CD4-positive, alpha-beta T cell (primary cell): ENCODE measurements at regions not wholly inside any gene's neighbourhood (a gene's known extent, or its start where the extent isn't known, plus 50 kb on each side); places are given as distances from the start of the nearest gene placed in this dataset.

Source experiments
- ATAC-seq: fragments of 200-7000 bp; cut with Tn5 transposase; one replicate; pipeline ENCODE4 v1.10.0; 2022; ENCODE audit warnings: mild to moderate bottlenecking; ENCODE audit not compliant: poor library complexity
- CTCF ChIA-PET: fragments of 350-600 bp; sonication (Branson Sonifier 250); formaldehyde crosslinking; loops from one replicate; lab custom pipeline; 2021; ENCODE audit warnings: antibody characterized with exemption, inconsistent platforms; lab: Charles Lee
- POLR2A ChIA-PET: fragments of 350-600 bp; sonication (Branson Sonifier 250); formaldehyde crosslinking; loops from one replicate; lab custom pipeline; 2021; ENCODE audit warnings: antibody characterized with exemption, inconsistent platforms; lab: Charles Lee
- DNase-seq, 14 experiments: peaks; one replicate each; pipeline ENCODE4 v3.0.0-alpha.2; 2013 to 2020; ENCODE audit warnings: mixed read lengths in 2 of 14
- H3K27ac ChIP-seq, 2 donors: one replicate each; pipeline versions ENCODE4 v1.5.1 to v1.7.0; 2013; ENCODE audit warnings: low read length in 2 of 2, low read depth in 1 of 2, mild to moderate bottlenecking in 1 of 2
- H3K27me3 ChIP-seq, 2 experiments: 1 replicate in 1 of 2; 2 replicates in 1 of 2; pipeline versions ENCODE4 v1.6.1 to v1.7.0; 2013; ENCODE audit warnings: low read length in 2 of 2, control low read depth in 1 of 2, mild to moderate bottlenecking in 1 of 2, moderate library complexity in 1 of 2; ENCODE audit not compliant: insufficient read depth in 2 of 2, control insufficient read depth in 1 of 2
- H3K36me3 ChIP-seq: one replicate; pipeline ENCODE4 v1.6.1; 2013; ENCODE audit warnings: low read length, control low read depth; ENCODE audit not compliant: insufficient read depth
- H3K4me1 ChIP-seq: one replicate; pipeline ENCODE4 v1.6.1; 2013; ENCODE audit warnings: low read length, control low read depth; ENCODE audit not compliant: insufficient read depth
- H3K4me3 ChIP-seq: one replicate; pipeline ENCODE4 v1.5.1; 2013; ENCODE audit warnings: mild to moderate bottlenecking, low read length, moderate library complexity
- H3K9me3 ChIP-seq, 2 experiments: 1 replicate in 1 of 2; 2 replicates in 1 of 2; pipeline versions ENCODE4 v1.6.1 to v1.7.0; 2013; ENCODE audit warnings: low read length in 2 of 2, mild to moderate bottlenecking in 2 of 2, control low read depth in 1 of 2, moderate library complexity in 1 of 2; ENCODE audit not compliant: control insufficient read depth in 1 of 2, insufficient read depth in 1 of 2
- H3K27ac Mint-ChIP-seq: one replicate; pipeline ENCODE4 v1.8.0; 2020; ENCODE audit warnings: mixed read lengths
- H3K27me3 Mint-ChIP-seq: one replicate; pipeline ENCODE4 v1.8.0; 2021; ENCODE audit warnings: mixed read lengths
- H3K36me3 Mint-ChIP-seq: one replicate; pipeline ENCODE4 v1.8.0; 2021; ENCODE audit warnings: low read depth, mixed read lengths
- H3K4me1 Mint-ChIP-seq: one replicate; pipeline ENCODE4 v1.8.0; 2021; ENCODE audit warnings: low read depth, mixed read lengths
- H3K4me3 Mint-ChIP-seq: one replicate; pipeline ENCODE4 v1.8.0; 2020; ENCODE audit warnings: mild to moderate bottlenecking, mixed read lengths
- H3K9me3 Mint-ChIP-seq: one replicate; pipeline ENCODE4 v1.8.0; 2020; ENCODE audit warnings: mixed read lengths
- intact Hi-C, 2 experiments: fragments of 100-400 bp; cut with DNase I in 1 of 2; cut with micrococcal nuclease in 1 of 2; formaldehyde crosslinking; loops; one replicate each; pipeline versions ENCODE4 v1.15.1 to v1.9.0; 2023 to 2025; cut with DNase I, micrococcal nuclease
- TF ChIP-seq, protein P1 (sequence below): fragments of 200-600 bp; IDR thresholded peaks from one replicate; pipeline ENCODE4 v1.8.0; 2022; ENCODE audit warnings: antibody characterized with exemption, mild to moderate bottlenecking

DNA sequence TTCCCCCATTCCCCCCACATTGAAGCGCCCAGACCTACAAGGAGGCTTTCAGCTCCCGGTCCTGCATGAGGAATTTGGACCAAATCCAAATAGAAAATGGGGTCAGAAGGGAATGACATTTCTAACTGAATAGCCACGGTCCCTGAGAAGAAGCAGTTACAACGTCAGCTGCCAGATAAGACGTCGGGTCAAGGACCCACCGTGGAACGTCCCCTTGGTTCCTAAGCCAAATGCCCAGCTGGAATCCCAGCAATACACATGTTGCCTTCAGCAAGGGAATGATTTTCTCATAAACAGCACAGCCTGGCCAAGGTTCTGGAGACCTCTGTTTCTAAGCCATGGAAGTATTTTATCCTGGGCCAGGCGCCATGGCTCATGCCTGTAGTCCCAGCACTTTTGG lies 109.1 kb upstream of the PEG3 start:
- H3K4me3 ChIP-seq: no peak overlapping the region
- Mint-ChIP-seq H3K27me3 (peaks cover 4% of the 10 kb centered on the region), H3K36me3 (peaks cover 8% of the 10 kb centered on the region), H3K4me1 (no peaks in the 10 kb centered on the region), H3K9me3 (peaks cover 30% of the 10 kb centered on the region), H3K4me3 (no peak overlapping the region), H3K27ac (no peak overlapping the region)
- peaks cover 28 to 39% of the 10 kb centered on the region in 2 experiments for H3K9me3 ChIP-seq
- no peak overlapping the region for H3K27ac ChIP-seq
- ChIA-PET POLR2A (no interaction called here), CTCF (no interaction called here)
- TF ChIP-seq, protein P1, sequence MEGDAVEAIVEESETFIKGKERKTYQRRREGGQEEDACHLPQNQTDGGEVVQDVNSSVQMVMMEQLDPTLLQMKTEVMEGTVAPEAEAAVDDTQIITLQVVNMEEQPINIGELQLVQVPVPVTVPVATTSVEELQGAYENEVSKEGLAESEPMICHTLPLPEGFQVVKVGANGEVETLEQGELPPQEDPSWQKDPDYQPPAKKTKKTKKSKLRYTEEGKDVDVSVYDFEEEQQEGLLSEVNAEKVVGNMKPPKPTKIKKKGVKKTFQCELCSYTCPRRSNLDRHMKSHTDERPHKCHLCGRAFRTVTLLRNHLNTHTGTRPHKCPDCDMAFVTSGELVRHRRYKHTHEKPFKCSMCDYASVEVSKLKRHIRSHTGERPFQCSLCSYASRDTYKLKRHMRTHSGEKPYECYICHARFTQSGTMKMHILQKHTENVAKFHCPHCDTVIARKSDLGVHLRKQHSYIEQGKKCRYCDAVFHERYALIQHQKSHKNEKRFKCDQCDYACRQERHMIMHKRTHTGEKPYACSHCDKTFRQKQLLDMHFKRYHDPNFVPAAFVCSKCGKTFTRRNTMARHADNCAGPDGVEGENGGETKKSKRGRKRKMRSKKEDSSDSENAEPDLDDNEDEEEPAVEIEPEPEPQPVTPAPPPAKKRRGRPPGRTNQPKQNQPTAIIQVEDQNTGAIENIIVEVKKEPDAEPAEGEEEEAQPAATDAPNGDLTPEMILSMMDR: no peak
- intact Hi-C loops: no loop called here
- H3K27me3 ChIP-seq: no peaks in the 10 kb centered on the region
- ATAC-seq: no peak
- no peaks in the 10 kb centered on the region for H3K36me3 ChIP-seq
- no peaks in the 10 kb centered on the region for H3K4me1 ChIP-seq
- DNase-seq: no peak

DNA sequence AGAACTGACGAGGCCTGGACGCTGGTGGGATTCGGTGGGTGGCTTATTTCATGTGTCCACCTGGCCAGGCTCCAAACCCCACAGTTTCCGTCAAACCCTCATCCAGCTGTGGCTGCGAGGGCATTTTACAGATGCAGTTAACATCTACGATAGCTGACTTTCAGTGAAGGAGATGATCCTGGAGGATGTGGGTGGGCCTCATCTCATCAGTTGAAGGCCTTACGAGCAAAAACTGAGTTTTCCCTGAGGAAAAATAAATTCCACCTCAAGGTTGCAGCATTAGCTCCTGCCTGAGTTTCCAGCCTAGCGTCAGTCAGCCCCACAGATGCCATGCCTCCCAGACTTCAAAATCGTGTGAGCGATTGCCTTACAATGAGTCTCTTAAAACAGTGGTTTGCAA lies 111.1 kb upstream of the PEG3 start:
- H3K4me3 Mint-ChIP-seq: no peak overlapping the region
- no peaks in the 10 kb centered on the region for H3K27me3 Mint-ChIP-seq
- Histone ChIP-seq H3K4me1 (no peaks in the 10 kb centered on the region), H3K27ac (no peak overlapping the region), H3K27me3 (no peaks in the 10 kb centered on the region), H3K9me3 (peaks cover 44 to 54% of the 10 kb centered on the region in 2 experiments), H3K36me3 (no peaks in the 10 kb centered on the region), H3K4me3 (no peak overlapping the region)
- TF ChIP-seq, protein P1: no peak
- H3K9me3 Mint-ChIP-seq: peaks cover 29% of the 10 kb centered on the region
- H3K36me3 Mint-ChIP-seq: peaks cover 4% of the 10 kb centered on the region
- intact Hi-C loops: no loop called here
- no peaks in the 10 kb centered on the region for H3K4me1 Mint-ChIP-seq
- ATAC-seq (no peak), DNase-seq (no peak)
- POLR2A ChIA-PET: no interaction called here
- no peak overlapping the region for H3K27ac Mint-ChIP-seq
- CTCF ChIA-PET: no interaction called here

DNA sequence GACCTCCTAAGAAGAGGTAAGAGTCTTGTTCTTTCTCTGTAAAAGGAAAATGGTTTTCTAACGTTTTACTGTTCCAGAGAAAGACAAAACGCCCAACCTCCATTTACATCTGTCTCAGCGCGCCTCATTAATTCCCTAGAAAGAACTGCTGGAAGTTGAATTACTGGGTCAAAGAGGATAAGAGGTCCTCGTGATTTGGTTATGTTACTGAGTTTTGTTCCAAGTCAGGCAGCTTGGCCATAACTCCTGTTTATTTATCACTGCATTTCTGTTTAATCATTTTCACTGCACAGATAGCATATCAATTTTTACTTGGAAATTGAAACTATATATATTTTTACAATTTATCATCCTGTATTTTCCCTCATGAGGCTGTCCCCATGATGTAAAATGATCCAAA lies 112.9 kb upstream of the PEG3 start:
- ChIA-PET CTCF (no interaction called here), POLR2A (no interaction called here)
- H3K36me3 ChIP-seq: no peaks in the 10 kb centered on the region
- no peak for ATAC-seq
- H3K9me3 ChIP-seq: peaks cover 47 to 60% of the 10 kb centered on the region in 2 experiments
- Mint-ChIP-seq H3K27ac (no peak overlapping the region), H3K36me3 (peaks cover 10% of the 10 kb centered on the region), H3K4me3 (no peak overlapping the region), H3K27me3 (no peaks in the 10 kb centered on the region), H3K9me3 (peaks cover 32% of the 10 kb centered on the region), H3K4me1 (no peaks in the 10 kb centered on the region)
- TF ChIP-seq, protein P1: no peak
- no peak overlapping the region for H3K27ac ChIP-seq
- intact Hi-C loops: no loop called here
- H3K4me3 ChIP-seq: no peak overlapping the region
- no peaks in the 10 kb centered on the region for H3K4me1 ChIP-seq
- no peak for DNase-seq
- no peaks in the 10 kb centered on the region for H3K27me3 ChIP-seq
